GM19035 (cell line): ENCODE measurements at regions not wholly inside any gene's neighbourhood (a gene's known extent, or its start where the extent isn't known, plus 50 kb on each side); places are given as distances from the start of the nearest gene placed in this dataset.
"Not testable (repeated sequence)": the region's sequence is repeated elsewhere in the genome, so short reads cannot be mapped to it uniquely, and the experiment has no call there.

Source experiments
- ATAC-seq: cut with Tn5 transposase; IDR thresholded peaks from one replicate; pipeline ENCODE4 v1.9.1; 2021; ENCODE audit not compliant: unreplicated experiment

DNA sequence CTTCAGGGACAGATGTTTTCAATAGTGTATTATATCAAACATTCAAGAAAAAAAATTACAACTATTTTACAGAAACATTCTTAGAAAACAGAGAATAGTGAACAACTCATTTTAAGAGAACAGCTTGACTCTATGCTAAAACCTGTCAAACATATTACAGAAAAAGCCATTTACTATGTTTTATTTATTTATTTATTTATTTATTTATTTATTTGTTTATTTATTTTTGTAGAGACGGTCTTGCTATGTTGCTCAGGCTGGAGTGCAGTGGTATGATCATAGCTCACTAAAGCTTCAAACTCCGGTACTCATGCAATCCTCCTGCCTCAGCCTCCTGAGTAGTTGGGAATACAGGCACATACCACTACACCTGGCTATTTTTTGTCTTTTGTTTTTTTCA lies 317.9 kb upstream of the HTR1E start:
- ATAC-seq = no peak

GRCh38 chr6:86615299-86615698 lies 322.0 kb upstream of the HTR1E start:
- ATAC-seq = no peak

- ATAC-seq = no peak
Measured at GRCh38 chr6:86609549-86610388, 327.6 kb upstream of the HTR1E start.

GRCh38 chr6:86603364-86603763 lies 334.0 kb upstream of the HTR1E start:
- not testable (repeated sequence) for ATAC-seq

DNA sequence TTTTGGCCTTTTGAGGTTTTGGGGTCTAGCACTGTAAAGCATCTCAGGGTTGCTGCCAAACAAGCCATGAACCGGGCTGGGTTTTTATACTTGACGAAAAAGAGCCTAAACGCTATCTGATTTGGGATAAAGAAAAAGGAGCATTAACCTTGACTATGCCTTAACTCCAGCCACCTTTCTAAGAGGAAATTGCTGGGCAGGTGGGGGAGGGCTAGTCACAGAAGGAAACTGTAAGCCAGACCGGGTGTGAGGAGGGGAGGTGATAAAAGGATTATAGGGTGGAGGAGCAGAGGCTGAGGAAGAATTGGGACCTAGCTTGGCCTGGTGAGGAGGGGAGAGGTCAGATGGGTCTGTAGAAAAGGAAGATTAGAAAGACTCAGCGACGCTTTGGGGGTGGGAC lies 335.2 kb upstream of the HTR1E start:
- ATAC-seq = not testable (repeated sequence)

DNA sequence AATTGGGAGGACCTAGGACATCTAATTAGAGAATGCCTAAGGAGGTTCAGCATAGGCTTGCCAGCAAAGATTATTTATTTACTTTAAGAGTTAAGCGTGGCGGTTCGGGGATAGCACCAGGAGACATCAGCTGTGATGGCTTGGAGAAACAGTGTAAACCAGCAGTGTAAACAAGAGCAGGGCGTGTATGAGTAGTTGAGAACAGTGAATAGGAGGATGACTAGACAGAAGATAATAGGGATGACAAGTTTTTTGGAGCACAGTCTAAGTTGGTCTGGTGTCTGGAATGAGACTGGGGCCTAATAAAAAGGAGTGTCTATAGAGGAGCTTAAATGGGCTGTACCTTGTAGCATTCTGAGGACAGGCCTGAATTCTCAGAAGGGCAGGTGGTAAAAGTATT lies 338.4 kb upstream of the HTR1E start:
- not testable (repeated sequence) for ATAC-seq

- no peak for ATAC-seq
Measured at GRCh38 chr6:86595641-86596040, 341.7 kb upstream of the HTR1E start.

- ATAC-seq = no peak
Measured at GRCh38 chr6:86586195-86586594, 351.1 kb upstream of the HTR1E start.

GRCh38 chr6:86581833-86582232 lies 355.5 kb upstream of the HTR1E start:
- no peak for ATAC-seq

DNA sequence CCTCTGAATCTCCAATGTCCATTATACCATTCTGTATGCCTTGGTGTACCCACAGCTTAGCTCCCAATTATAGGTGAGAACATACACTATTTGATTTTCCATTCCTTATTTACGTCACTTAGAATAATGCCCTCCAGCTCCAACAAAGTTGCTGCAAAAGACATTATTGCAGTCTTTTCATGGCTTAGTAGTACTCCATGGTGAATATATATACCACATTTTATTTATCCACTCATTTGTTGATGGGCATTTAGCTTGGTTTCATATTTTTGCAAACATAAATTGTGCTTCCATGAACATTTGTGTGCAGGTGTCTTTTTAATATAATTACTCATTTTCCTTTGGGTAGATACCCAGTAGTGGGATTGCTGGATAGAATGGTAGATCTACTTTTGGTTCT lies 374.1 kb upstream of the HTR1E start:
- ATAC-seq = no peak

DNA sequence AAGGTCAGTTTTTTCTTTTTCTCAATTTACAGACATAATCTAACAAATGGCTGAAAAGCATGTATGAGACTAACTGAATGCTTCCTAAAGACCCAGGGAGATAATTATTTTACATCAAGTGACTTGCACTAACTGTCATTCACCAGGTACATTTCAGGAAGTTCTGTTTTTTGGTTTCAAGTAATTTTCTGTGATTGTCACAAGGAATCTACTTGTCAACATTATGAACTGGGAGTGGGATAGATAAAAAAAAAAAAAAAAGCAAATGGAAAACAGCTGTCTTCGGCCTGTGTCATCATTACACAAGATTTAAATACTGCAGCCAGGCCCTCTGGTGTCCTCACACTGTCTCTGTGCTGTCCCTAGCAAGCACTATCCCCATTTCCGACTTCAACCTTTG lies 379.0 kb upstream of the HTR1E start:
- ATAC-seq = no peak

- ATAC-seq = no peak
Measured at GRCh38 chr6:86537292-86537861, 400.0 kb upstream of the HTR1E start.

DNA sequence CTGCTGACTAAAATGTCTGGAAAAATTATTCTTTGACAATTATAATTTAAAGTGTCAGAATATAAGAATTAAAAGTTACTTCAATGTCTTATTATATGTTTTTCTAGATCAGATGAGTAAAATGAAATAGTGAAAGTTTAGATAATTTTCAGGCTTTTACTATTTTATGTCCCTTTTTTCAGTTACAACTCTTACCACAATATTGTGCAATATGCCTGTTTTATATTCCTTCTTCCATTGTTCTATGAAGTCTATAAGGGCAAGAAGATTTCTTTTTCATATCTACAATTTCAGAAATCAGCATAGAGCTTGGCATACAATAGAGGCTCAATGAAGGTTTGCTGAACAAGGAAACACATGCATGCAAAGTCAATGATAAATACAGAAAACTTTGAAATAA lies 401.2 kb upstream of the HTR1E start:
- no peak for ATAC-seq

GRCh38 chr6:86535100-86535499 lies 402.2 kb upstream of the HTR1E start:
- ATAC-seq = no peak

GRCh38 chr6:86529635-86530034 lies 407.7 kb upstream of the HTR1E start:
- ATAC-seq = no peak

- ATAC-seq = no peak
Measured at GRCh38 chr6:86526238-86526637, 411.1 kb upstream of the HTR1E start.

- ATAC-seq = no peak
Measured at GRCh38 chr6:86516087-86516486, 421.2 kb upstream of the HTR1E start.

- no peak for ATAC-seq
Measured at GRCh38 chr6:86511962-86512361, 425.4 kb upstream of the HTR1E start.

DNA sequence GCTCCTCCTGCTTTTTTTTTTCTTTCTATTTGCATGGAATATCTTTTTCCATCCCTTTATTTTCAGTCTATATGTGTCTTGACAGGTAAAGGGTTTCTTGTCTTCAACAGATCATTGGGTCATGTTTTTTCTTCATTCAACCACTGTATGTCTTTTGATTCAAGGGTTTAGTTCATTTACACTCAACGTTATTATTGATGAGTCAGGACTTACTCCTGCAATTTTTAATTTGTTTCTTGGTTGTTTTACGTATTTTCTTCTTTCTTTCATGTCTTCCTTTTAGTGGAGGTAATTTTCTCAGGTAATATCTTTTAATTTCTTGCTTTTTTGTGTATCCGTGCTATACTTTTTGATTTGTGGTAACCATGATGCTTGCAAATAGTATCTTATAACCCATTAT lies 429.1 kb upstream of the HTR1E start:
- no peak for ATAC-seq

- ATAC-seq = no peak
Measured at GRCh38 chr6:86502497-86502896, 434.8 kb upstream of the HTR1E start.

- no peak for ATAC-seq
Measured at GRCh38 chr6:86500035-86500434, 437.3 kb upstream of the HTR1E start.

- ATAC-seq = not testable (repeated sequence)
Measured at GRCh38 chr6:86489042-86489441, 448.3 kb upstream of the HTR1E start.
